Liver (tissue), 8 donors: ENCODE measurements at regions not wholly inside any gene's neighbourhood (a gene's known extent, or its start where the extent isn't known, plus 50 kb on each side); places are given as distances from the start of the nearest gene placed in this dataset.

Source experiments
- DNase-seq: peaks from one replicate; pipeline ENCODE4 v3.0.0-alpha.2; 2017; ENCODE audit warnings: low spot score
- H3K27ac ChIP-seq, 2 donors: one replicate each; pipeline ENCODE4 v1.7.0; 2013; ENCODE audit warnings: inconsistent platforms in 2 of 2, low read length in 2 of 2, control low read depth in 1 of 2, low read depth in 1 of 2, mild to moderate bottlenecking in 1 of 2
- H3K27me3 ChIP-seq, 4 donors: one replicate each; pipeline versions ENCODE4 v1.6.1 to v1.7.0; 2013; ENCODE audit warnings: low read length in 3 of 4, inconsistent platforms in 1 of 4, mild to moderate bottlenecking in 1 of 4, moderate library complexity in 1 of 4; ENCODE audit not compliant: control insufficient read depth in 4 of 4, insufficient read depth in 4 of 4
- H3K36me3 ChIP-seq, 4 donors: one replicate each; pipeline versions ENCODE4 v1.6.1 to v1.7.0; 2013; ENCODE audit warnings: low read length in 3 of 4, mild to moderate bottlenecking in 3 of 4, low read depth in 1 of 4, moderate library complexity in 1 of 4; ENCODE audit not compliant: control insufficient read depth in 4 of 4, insufficient read depth in 3 of 4
- H3K4me1 ChIP-seq, 4 donors: one replicate each; pipeline versions ENCODE4 v1.6.1 to v1.7.0; 2013; ENCODE audit warnings: low read length in 3 of 4, mild to moderate bottlenecking in 3 of 4, moderate library complexity in 1 of 4; ENCODE audit not compliant: control insufficient read depth in 4 of 4, insufficient read depth in 4 of 4
- H3K4me3 ChIP-seq, 3 donors: one replicate each; pipeline versions ENCODE4 v1.6.1 to v1.7.0; 2013; ENCODE audit warnings: low read length in 3 of 3, control low read depth in 1 of 3, low read depth in 1 of 3, mild to moderate bottlenecking in 1 of 3
- H3K9ac ChIP-seq, 2 donors: one replicate each; pipeline ENCODE4 v1.7.0; 2013; ENCODE audit warnings: low read length in 2 of 2, mild to moderate bottlenecking in 2 of 2, moderate library complexity in 2 of 2, control low read depth in 1 of 2, low read depth in 1 of 2
- H3K9me3 ChIP-seq, 4 donors: one replicate each; pipeline versions ENCODE4 v1.6.1 to v1.7.0; 2013; ENCODE audit warnings: low read length in 3 of 4; ENCODE audit not compliant: control insufficient read depth in 4 of 4
- EGR1 ChIP-seq, 2 donors: IDR thresholded peaks; 2 replicates each; pipeline ENCODE4 v1.6.1; 2016 to 2018; ENCODE audit warnings: antibody characterized with exemption in 2 of 2, low read depth in 2 of 2
- FOXA2 ChIP-seq: IDR thresholded peaks from 2 replicates; pipeline ENCODE4 v1.6.1; 2016; ENCODE audit warnings: antibody characterized with exemption
- GABPA ChIP-seq, 2 donors: IDR thresholded peaks in 1 of 2; conservative IDR thresholded peaks in 1 of 2; 2 replicates each; pipeline ENCODE4 v1.6.1; 2016; ENCODE audit warnings: antibody characterized with exemption in 2 of 2, mild to moderate bottlenecking in 1 of 2, moderate library complexity in 1 of 2
- HNF4G ChIP-seq: IDR thresholded peaks from 2 replicates; pipeline ENCODE4 v1.6.1; 2016; ENCODE audit warnings: antibody characterized with exemption
- JUND ChIP-seq, 2 donors: IDR thresholded peaks; 2 replicates each; pipeline ENCODE4 v1.6.1; 2016; ENCODE audit warnings: antibody characterized with exemption in 2 of 2
- NR2F2 ChIP-seq: IDR thresholded peaks from 2 replicates; pipeline ENCODE4 v1.6.1; 2016; ENCODE audit warnings: antibody characterized with exemption
- RAD21 ChIP-seq, 2 donors: IDR thresholded peaks; 2 replicates each; pipeline ENCODE4 v1.6.1; 2016; ENCODE audit warnings: antibody characterized with exemption in 2 of 2, mild to moderate bottlenecking in 2 of 2
- RXRA ChIP-seq, 2 donors: IDR thresholded peaks; 2 replicates each; pipeline ENCODE4 v1.6.1; 2017 to 2018; ENCODE audit warnings: antibody characterized with exemption in 2 of 2, mild to moderate bottlenecking in 1 of 2
- SP1 ChIP-seq: IDR thresholded peaks from 2 replicates; pipeline ENCODE4 v1.6.1; 2018; ENCODE audit warnings: antibody characterized with exemption, mild to moderate bottlenecking
- TAF1 ChIP-seq: conservative IDR thresholded peaks from 2 replicates; pipeline ENCODE4 v1.6.1; 2016; ENCODE audit warnings: antibody characterized with exemption, mild to moderate bottlenecking
- YY1 ChIP-seq: IDR thresholded peaks from 2 replicates; pipeline ENCODE4 v1.6.1; 2016; ENCODE audit warnings: antibody characterized with exemption, mild to moderate bottlenecking
- WGBS: extraction: QIAGEN DNeasy Blood & Tissue Kit; methylation state at CpG from one replicate; pipeline ENCODE4 v1.1.7; 2013; 5-methylcytosine and 5-hydroxymethylcytosine counted together
- TF ChIP-seq, protein P1 (sequence below): IDR thresholded peaks from 2 replicates; pipeline ENCODE4 v1.6.1; 2016; ENCODE audit warnings: antibody characterized with exemption
- TF ChIP-seq, protein P2 (sequence below): fragments of 150-350 bp; IDR thresholded peaks from 2 replicates; pipeline ENCODE4 v1.5.1; 2017; ENCODE audit warnings: improper control_type of control experiment, low read depth, low read length; ENCODE audit not compliant: missing input control
- TF ChIP-seq, protein P3 (sequence below): IDR thresholded peaks from 2 replicates; pipeline ENCODE4 v1.6.1; 2016; ENCODE audit warnings: antibody characterized with exemption, mild to moderate bottlenecking
- donor health status: healthy.
- donor health status: healthy.
- donor health status: healthy.
- donor health status: healthy.
- donor health status: healthy.

DNA sequence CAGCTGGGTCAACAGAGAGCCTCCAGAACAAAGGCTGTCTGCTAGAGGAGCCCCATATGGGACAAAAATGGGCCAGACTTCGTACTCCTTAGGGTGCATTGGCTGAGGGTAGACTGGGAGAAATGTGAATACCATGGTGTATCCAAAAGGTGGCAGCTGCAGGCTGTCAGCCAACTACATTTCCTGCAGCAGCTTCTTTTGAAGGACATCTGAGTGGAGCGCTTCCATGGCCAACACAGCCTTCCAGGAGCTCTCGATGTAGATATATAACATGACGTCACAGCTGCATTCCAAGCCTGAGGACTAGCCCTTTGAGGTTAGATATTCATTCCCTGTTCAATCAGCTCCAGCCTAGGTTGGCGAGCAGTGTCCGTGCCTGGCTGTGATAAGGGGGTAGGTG, 107.7 kb downstream of the MAB21L3 start:
- 88% methylated on average over 6 of the region's 6 CpGs for WGBS
- H3K36me3 ChIP-seq: no peaks in the 10 kb centered on the region
- DNase-seq: no peak
- no peak overlapping the region for H3K27ac ChIP-seq
- no peaks in the 10 kb centered on the region for H3K9me3 ChIP-seq
- no peak for TF ChIP-seq TAF1
- no peak for TF ChIP-seq HNF4G
- no peak for TF ChIP-seq SP1
- TF ChIP-seq, protein P1, sequence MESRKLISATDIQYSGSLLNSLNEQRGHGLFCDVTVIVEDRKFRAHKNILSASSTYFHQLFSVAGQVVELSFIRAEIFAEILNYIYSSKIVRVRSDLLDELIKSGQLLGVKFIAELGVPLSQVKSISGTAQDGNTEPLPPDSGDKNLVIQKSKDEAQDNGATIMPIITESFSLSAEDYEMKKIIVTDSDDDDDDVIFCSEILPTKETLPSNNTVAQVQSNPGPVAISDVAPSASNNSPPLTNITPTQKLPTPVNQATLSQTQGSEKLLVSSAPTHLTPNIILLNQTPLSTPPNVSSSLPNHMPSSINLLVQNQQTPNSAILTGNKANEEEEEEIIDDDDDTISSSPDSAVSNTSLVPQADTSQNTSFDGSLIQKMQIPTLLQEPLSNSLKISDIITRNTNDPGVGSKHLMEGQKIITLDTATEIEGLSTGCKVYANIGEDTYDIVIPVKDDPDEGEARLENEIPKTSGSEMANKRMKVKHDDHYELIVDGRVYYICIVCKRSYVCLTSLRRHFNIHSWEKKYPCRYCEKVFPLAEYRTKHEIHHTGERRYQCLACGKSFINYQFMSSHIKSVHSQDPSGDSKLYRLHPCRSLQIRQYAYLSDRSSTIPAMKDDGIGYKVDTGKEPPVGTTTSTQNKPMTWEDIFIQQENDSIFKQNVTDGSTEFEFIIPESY: no peak
- TF ChIP-seq, protein P2, sequence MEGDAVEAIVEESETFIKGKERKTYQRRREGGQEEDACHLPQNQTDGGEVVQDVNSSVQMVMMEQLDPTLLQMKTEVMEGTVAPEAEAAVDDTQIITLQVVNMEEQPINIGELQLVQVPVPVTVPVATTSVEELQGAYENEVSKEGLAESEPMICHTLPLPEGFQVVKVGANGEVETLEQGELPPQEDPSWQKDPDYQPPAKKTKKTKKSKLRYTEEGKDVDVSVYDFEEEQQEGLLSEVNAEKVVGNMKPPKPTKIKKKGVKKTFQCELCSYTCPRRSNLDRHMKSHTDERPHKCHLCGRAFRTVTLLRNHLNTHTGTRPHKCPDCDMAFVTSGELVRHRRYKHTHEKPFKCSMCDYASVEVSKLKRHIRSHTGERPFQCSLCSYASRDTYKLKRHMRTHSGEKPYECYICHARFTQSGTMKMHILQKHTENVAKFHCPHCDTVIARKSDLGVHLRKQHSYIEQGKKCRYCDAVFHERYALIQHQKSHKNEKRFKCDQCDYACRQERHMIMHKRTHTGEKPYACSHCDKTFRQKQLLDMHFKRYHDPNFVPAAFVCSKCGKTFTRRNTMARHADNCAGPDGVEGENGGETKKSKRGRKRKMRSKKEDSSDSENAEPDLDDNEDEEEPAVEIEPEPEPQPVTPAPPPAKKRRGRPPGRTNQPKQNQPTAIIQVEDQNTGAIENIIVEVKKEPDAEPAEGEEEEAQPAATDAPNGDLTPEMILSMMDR: no peak
- no peak overlapping the region for H3K4me3 ChIP-seq
- no peaks in the 10 kb centered on the region for H3K4me1 ChIP-seq
- no peak overlapping the region for H3K9ac ChIP-seq
- no peaks in the 10 kb centered on the region for H3K27me3 ChIP-seq

DNA sequence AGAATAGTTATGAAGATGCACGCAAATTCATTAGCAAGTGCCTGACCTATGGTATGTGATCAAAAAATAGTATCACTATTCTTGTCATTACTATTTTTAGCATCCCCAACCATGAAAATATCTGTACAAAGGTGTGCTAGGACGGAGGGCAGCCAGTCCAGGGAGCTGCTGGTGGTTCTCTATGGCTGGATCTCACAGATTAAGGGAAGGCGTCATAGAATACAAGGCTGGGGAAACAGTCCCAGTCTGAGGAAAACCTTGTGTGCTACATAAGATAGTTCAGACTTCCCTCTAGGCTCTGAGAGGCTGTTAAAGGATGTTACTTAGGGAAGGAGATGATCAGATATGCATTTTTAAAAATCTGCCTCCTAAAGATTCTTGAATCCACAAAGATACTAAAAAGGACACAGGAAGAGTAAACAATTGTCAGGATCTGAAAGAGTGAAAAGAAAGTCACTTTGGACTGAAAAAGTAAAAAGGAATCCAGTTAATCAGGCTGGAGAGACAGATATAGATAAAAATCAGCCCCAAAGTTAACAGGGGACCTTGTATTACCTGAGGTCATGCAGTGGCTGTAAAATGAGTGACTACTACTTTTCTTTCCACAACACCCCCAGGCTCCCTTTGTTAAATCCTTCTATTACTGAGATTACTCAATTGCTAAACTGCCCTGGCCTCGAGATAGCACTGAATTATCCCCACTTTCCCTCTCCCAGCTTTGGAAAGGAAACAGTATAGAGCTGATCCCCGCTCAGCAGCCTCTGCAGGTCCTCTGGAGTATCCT, 108.6 kb downstream of the MAB21L3 start:
- no peaks in the 10 kb centered on the region for H3K9me3 ChIP-seq
- 88% methylated on average over 5 of the region's 5 CpGs for WGBS
- DNase-seq: no peak
- H3K36me3 ChIP-seq: no peaks in the 10 kb centered on the region
- no peaks in the 10 kb centered on the region for H3K27me3 ChIP-seq
- H3K9ac ChIP-seq: no peak overlapping the region
- TF ChIP-seq RAD21 (IDR thresholded peaks at IDR 0.05): no peak
- no peak overlapping the region for H3K4me3 ChIP-seq
- no peaks in the 10 kb centered on the region for H3K4me1 ChIP-seq
- no peak overlapping the region for H3K27ac ChIP-seq

DNA sequence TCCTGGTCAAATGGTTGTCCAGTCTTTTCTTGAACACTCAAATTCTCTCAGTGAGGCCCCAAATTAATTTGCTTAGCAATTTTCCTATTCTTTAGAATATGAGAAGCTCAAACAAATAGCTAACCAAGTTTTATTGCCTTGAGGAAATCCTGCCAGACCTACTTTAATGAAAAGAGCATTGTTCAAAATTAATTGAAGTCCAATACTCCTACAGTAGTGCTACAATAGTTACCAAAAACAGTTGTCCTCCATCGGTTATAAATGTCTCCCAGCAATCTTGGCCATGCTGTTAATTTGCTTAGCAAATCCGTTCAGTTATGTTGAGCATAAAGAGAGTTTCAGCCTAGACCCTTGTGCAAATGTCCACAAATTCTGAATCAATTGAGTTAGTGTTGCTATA, 112.9 kb downstream of the MAB21L3 start:
- 73% methylated on average over 2 of the region's 2 CpGs for WGBS
- no peaks in the 10 kb centered on the region for H3K36me3 ChIP-seq
- no peak overlapping the region for H3K4me3 ChIP-seq
- no peaks in the 10 kb centered on the region for H3K27me3 ChIP-seq
- H3K9ac ChIP-seq: no peak overlapping the region
- no peaks in the 10 kb centered on the region for H3K9me3 ChIP-seq
- no peak overlapping the region for H3K27ac ChIP-seq
- no peak for TF ChIP-seq RAD21 (IDR thresholded peaks at IDR 0.05)
- no peak for TF ChIP-seq EGR1 (IDR thresholded peaks at IDR 0.05; ENCODE audit: low read depth in 2 of 2)
- TF ChIP-seq YY1: no peak
- no peak for TF ChIP-seq TAF1
- TF ChIP-seq JUND (IDR thresholded peaks at IDR 0.05): no peak
- no peak for TF ChIP-seq GABPA (IDR thresholded peaks at IDR 0.05 in 1 of 2, conservative IDR thresholded peaks at IDR 0.05 in 1 of 2)
- TF ChIP-seq NR2F2: no peak
- no peak for TF ChIP-seq RXRA (IDR thresholded peaks at IDR 0.05)
- no peak for TF ChIP-seq HNF4G
- TF ChIP-seq, protein P3, sequence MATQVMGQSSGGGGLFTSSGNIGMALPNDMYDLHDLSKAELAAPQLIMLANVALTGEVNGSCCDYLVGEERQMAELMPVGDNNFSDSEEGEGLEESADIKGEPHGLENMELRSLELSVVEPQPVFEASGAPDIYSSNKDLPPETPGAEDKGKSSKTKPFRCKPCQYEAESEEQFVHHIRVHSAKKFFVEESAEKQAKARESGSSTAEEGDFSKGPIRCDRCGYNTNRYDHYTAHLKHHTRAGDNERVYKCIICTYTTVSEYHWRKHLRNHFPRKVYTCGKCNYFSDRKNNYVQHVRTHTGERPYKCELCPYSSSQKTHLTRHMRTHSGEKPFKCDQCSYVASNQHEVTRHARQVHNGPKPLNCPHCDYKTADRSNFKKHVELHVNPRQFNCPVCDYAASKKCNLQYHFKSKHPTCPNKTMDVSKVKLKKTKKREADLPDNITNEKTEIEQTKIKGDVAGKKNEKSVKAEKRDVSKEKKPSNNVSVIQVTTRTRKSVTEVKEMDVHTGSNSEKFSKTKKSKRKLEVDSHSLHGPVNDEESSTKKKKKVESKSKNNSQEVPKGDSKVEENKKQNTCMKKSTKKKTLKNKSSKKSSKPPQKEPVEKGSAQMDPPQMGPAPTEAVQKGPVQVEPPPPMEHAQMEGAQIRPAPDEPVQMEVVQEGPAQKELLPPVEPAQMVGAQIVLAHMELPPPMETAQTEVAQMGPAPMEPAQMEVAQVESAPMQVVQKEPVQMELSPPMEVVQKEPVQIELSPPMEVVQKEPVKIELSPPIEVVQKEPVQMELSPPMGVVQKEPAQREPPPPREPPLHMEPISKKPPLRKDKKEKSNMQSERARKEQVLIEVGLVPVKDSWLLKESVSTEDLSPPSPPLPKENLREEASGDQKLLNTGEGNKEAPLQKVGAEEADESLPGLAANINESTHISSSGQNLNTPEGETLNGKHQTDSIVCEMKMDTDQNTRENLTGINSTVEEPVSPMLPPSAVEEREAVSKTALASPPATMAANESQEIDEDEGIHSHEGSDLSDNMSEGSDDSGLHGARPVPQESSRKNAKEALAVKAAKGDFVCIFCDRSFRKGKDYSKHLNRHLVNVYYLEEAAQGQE: no peak
- TF ChIP-seq, protein P1: no peak
- no peak for TF ChIP-seq FOXA2
- no peaks in the 10 kb centered on the region for H3K4me1 ChIP-seq
- DNase-seq: no peak
